Neural cell (in vitro differentiated cells): ENCODE measurements at regions not wholly inside any gene's neighbourhood (a gene's known extent, or its start where the extent isn't known, plus 50 kb on each side); places are given as distances from the start of the nearest gene placed in this dataset.

Experiments used
- CTCF ChIP-seq: fragments of 450-650 bp; IDR thresholded peaks from 2 replicates; pipeline ENCODE4 v1.5.1; 2014; ENCODE audit warnings: antibody characterized with exemption, mild to moderate bottlenecking, moderate library complexity; ENCODE audit not compliant: poor library complexity, severe bottlenecking
- EP300 ChIP-seq: fragments of 450-650 bp; conservative IDR thresholded peaks from 2 replicates; pipeline ENCODE4 v1.6.1; 2014; ENCODE audit warnings: antibody characterized with exemption, mild to moderate bottlenecking, moderate library complexity; ENCODE audit not compliant: poor library complexity, severe bottlenecking
- EZH2 ChIP-seq: fragments of 200-600, 300-800 bp; shearing (Covaris generic), sonication (generic); IDR thresholded peaks from 2 replicates; pipeline ENCODE4 v1.6.1; 2014; ENCODE audit warnings: antibody characterized with exemption, low read length, borderline replicate concordance, mild to moderate bottlenecking; ENCODE audit not compliant: insufficient read depth, poor library complexity, severe bottlenecking
- SMC3 ChIP-seq: fragments of 450-650 bp; conservative IDR thresholded peaks from 2 replicates; pipeline ENCODE4 v1.6.1; 2014; ENCODE audit warnings: antibody characterized with exemption, mild to moderate bottlenecking, moderate library complexity; ENCODE audit not compliant: poor library complexity
- TF ChIP-seq, protein P1 (sequence below): IDR thresholded peaks from 2 replicates; pipeline ENCODE4 v1.6.1; 2012; ENCODE audit warnings: borderline replicate concordance

GRCh38 chr15:95733931-95734330 is 596.6 kb upstream of the NR2F2 start:
- TF ChIP-seq, protein P1, sequence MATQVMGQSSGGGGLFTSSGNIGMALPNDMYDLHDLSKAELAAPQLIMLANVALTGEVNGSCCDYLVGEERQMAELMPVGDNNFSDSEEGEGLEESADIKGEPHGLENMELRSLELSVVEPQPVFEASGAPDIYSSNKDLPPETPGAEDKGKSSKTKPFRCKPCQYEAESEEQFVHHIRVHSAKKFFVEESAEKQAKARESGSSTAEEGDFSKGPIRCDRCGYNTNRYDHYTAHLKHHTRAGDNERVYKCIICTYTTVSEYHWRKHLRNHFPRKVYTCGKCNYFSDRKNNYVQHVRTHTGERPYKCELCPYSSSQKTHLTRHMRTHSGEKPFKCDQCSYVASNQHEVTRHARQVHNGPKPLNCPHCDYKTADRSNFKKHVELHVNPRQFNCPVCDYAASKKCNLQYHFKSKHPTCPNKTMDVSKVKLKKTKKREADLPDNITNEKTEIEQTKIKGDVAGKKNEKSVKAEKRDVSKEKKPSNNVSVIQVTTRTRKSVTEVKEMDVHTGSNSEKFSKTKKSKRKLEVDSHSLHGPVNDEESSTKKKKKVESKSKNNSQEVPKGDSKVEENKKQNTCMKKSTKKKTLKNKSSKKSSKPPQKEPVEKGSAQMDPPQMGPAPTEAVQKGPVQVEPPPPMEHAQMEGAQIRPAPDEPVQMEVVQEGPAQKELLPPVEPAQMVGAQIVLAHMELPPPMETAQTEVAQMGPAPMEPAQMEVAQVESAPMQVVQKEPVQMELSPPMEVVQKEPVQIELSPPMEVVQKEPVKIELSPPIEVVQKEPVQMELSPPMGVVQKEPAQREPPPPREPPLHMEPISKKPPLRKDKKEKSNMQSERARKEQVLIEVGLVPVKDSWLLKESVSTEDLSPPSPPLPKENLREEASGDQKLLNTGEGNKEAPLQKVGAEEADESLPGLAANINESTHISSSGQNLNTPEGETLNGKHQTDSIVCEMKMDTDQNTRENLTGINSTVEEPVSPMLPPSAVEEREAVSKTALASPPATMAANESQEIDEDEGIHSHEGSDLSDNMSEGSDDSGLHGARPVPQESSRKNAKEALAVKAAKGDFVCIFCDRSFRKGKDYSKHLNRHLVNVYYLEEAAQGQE: no peak
- TF ChIP-seq CTCF: no peak
- no peak for TF ChIP-seq EZH2
- TF ChIP-seq EP300: peak; percentile 36
- TF ChIP-seq SMC3: no peak
